ENCODE measurements at regions not wholly inside any gene's neighbourhood (a gene's known extent, or its start where the extent isn't known, plus 50 kb on each side); places are given as distances from the start of the nearest gene placed in this dataset.
"Not testable (repeated sequence)": the region's sequence is repeated elsewhere in the genome, so short reads cannot be mapped to it uniquely, and the experiment has no call there.

GRCh38 chr3:80970292-80970691 lies 791.2 kb downstream of the GBE1 start:
- Histone ChIP-seq H3K27ac (no peak overlapping the region), H3K9me3 (ENCODE audit: severe bottlenecking) (peaks cover 7% of the 10 kb centered on the region), H3K27me3 (ENCODE audit: insufficient read depth, low read depth, severe bottlenecking) (no peaks in the 10 kb centered on the region), H3K4me3 (ENCODE audit: low read depth, low read length) (no peak overlapping the region), H3K36me3 (no peaks in the 10 kb centered on the region)
- TF ChIP-seq, protein P1, sequence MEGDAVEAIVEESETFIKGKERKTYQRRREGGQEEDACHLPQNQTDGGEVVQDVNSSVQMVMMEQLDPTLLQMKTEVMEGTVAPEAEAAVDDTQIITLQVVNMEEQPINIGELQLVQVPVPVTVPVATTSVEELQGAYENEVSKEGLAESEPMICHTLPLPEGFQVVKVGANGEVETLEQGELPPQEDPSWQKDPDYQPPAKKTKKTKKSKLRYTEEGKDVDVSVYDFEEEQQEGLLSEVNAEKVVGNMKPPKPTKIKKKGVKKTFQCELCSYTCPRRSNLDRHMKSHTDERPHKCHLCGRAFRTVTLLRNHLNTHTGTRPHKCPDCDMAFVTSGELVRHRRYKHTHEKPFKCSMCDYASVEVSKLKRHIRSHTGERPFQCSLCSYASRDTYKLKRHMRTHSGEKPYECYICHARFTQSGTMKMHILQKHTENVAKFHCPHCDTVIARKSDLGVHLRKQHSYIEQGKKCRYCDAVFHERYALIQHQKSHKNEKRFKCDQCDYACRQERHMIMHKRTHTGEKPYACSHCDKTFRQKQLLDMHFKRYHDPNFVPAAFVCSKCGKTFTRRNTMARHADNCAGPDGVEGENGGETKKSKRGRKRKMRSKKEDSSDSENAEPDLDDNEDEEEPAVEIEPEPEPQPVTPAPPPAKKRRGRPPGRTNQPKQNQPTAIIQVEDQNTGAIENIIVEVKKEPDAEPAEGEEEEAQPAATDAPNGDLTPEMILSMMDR (IDR thresholded peaks at IDR 0.05; ENCODE audit: low read depth, low read length): no peak
- DNase-seq: no peak

DNA sequence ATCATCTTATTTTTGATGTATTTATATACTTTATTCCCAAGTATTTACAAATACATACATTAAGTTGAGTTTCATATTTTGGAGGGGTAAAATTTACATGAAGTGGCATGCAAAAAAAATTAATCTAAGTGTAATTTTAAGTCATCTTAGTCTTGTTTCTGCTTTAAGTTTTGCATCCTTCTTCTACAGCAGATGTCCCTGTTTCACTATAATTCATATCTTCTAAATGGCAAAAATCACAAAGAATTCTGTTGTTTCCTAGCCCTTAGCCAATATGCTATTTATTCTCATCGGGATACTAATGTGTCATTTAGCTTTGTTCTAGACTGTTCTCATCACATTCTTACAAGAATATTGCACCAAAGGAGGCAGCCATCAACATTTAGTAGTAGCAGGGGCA lies 831.9 kb downstream of the GBE1 start:
- Histone ChIP-seq H3K9me3 (ENCODE audit: severe bottlenecking) (no peaks in the 10 kb centered on the region), H3K36me3 (no peaks in the 10 kb centered on the region), H3K27me3 (ENCODE audit: insufficient read depth, low read depth, severe bottlenecking) (no peaks in the 10 kb centered on the region), H3K4me3 (ENCODE audit: low read depth, low read length) (no peak overlapping the region), H3K27ac (no peak overlapping the region)
- TF ChIP-seq, protein P1 (IDR thresholded peaks at IDR 0.05; ENCODE audit: low read depth, low read length): no peak
- DNase-seq: no peak

GRCh38 chr3:80914854-80915253 lies 846.6 kb downstream of the GBE1 start:
- H3K4me3 ChIP-seq (ENCODE audit: low read depth, low read length): no peak overlapping the region
- no peak overlapping the region for H3K27ac ChIP-seq
- no peaks in the 10 kb centered on the region for H3K9me3 ChIP-seq (ENCODE audit: severe bottlenecking)
- TF ChIP-seq, protein P1 (IDR thresholded peaks at IDR 0.05; ENCODE audit: low read depth, low read length): no peak
- no peaks in the 10 kb centered on the region for H3K27me3 ChIP-seq (ENCODE audit: insufficient read depth, low read depth, severe bottlenecking)
- no peaks in the 10 kb centered on the region for H3K36me3 ChIP-seq
- DNase-seq: no peak

- TF ChIP-seq, protein P1 (IDR thresholded peaks at IDR 0.05; ENCODE audit: low read depth, low read length): no peak
- no peaks in the 10 kb centered on the region for H3K36me3 ChIP-seq
- H3K27ac ChIP-seq: no peak overlapping the region
- no peak overlapping the region for H3K4me3 ChIP-seq (ENCODE audit: low read depth, low read length)
- no peak for DNase-seq
- H3K27me3 ChIP-seq (ENCODE audit: insufficient read depth, low read depth, severe bottlenecking): no peaks in the 10 kb centered on the region
- H3K9me3 ChIP-seq (ENCODE audit: severe bottlenecking): no peaks in the 10 kb centered on the region
These were observed 863.2 kb downstream of the GBE1 start for GRCh38 chr3:80898211-80898610.

GRCh38 chr3:80897005-80897404 lies 864.4 kb downstream of the GBE1 start:
- H3K27ac ChIP-seq; H3K9me3 ChIP-seq (ENCODE audit: severe bottlenecking); H3K27me3 ChIP-seq (ENCODE audit: insufficient read depth, low read depth, severe bottlenecking); H3K4me3 ChIP-seq (ENCODE audit: low read depth, low read length); H3K36me3 ChIP-seq; DNase-seq: not testable (repeated sequence)

DNA sequence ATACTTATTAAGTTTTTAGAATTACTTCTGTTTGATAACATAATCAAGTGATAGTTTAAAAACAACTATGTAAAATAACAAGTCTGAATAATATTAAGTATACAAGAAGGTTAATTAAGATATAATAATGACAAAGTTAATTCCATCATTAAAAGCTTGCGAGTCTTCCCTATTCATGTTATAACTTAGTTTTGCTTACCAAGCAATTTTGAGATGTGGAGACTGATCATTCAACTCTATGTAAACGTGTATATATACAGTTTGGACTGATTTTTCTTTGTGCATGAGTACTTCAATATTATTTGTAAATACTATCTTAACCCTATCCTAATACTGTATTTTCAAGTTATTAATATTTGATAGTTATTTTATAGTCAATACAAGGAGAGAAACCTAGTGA lies 870.9 kb downstream of the GBE1 start:
- DNase-seq: no peak
- H3K9me3 ChIP-seq (ENCODE audit: severe bottlenecking): no peaks in the 10 kb centered on the region
- H3K27ac ChIP-seq: no peak overlapping the region
- no peak overlapping the region for H3K4me3 ChIP-seq (ENCODE audit: low read depth, low read length)
- no peaks in the 10 kb centered on the region for H3K36me3 ChIP-seq
- no peaks in the 10 kb centered on the region for H3K27me3 ChIP-seq (ENCODE audit: insufficient read depth, low read depth, severe bottlenecking)
- TF ChIP-seq, protein P1 (IDR thresholded peaks at IDR 0.05; ENCODE audit: low read depth, low read length): no peak
